RWPE2 (cell line): ENCODE measurements at regions not wholly inside any gene's neighbourhood (a gene's known extent, or its start where the extent isn't known, plus 50 kb on each side); places are given as distances from the start of the nearest gene placed in this dataset.

Experiments used
- ATAC-seq: fragments of 200-7000 bp; cut with Tn5 transposase; 3 replicates; pipeline ENCODE4 v1.9.1; 2021; ENCODE audit warnings: low read depth
- DNase-seq: peaks from one replicate; pipeline ENCODE4 v3.0.0-alpha.2; 2020; ENCODE audit warnings: low spot score
- H3K27ac ChIP-seq: fragments of 450-650 bp; 2 replicates; pipeline ENCODE4 v1.5.1; 2017; ENCODE audit warnings: mild to moderate bottlenecking; ENCODE audit not compliant: poor library complexity, severe bottlenecking
- H3K27me3 ChIP-seq: fragments of 250-450 bp; sonication (Bioruptor Pico); 2 replicates; pipeline ENCODE4 v1.5.1; 2021; ENCODE audit warnings: mild to moderate bottlenecking, moderate library complexity; ENCODE audit not compliant: insufficient read depth, poor library complexity, severe bottlenecking
- H3K36me3 ChIP-seq: fragments of 250-450 bp; sonication (Bioruptor Pico); 2 replicates; pipeline ENCODE4 v1.5.1; 2020; ENCODE audit warnings: low read depth, mild to moderate bottlenecking, moderate library complexity
- H3K4me1 ChIP-seq: fragments of 250-450 bp; sonication (Bioruptor Pico); 2 replicates; pipeline ENCODE4 v1.5.1; 2021; ENCODE audit warnings: mild to moderate bottlenecking, moderate library complexity; ENCODE audit not compliant: insufficient read depth, poor library complexity, severe bottlenecking
- H3K4me3 ChIP-seq: fragments of 250-450 bp; sonication (Bioruptor Pico); 2 replicates; pipeline ENCODE4 v1.5.1; 2021; ENCODE audit warnings: mild to moderate bottlenecking, moderate library complexity; ENCODE audit not compliant: severe bottlenecking
- H3K9me3 ChIP-seq: fragments of 250-450 bp; sonication (Bioruptor Pico); 2 replicates; pipeline ENCODE4 v1.5.1; 2021; ENCODE audit warnings: mild to moderate bottlenecking, moderate library complexity; ENCODE audit not compliant: severe bottlenecking
- CTCF ChIP-seq: fragments of 450-650 bp; IDR thresholded peaks from one replicate; pipeline ENCODE4 v1.5.1; 2017; ENCODE audit warnings: mild to moderate bottlenecking, moderate library complexity; ENCODE audit not compliant: poor library complexity, severe bottlenecking

GRCh38 chr18:37935086-37935485 is 369.5 kb upstream of the CELF4 start:
- ATAC-seq (no peak), DNase-seq (no peak)
- Histone ChIP-seq H3K4me1 (no peaks in the 10 kb centered on the region), H3K4me3 (no peak overlapping the region), H3K9me3 (no peaks in the 10 kb centered on the region), H3K27me3 (no peaks in the 10 kb centered on the region), H3K27ac (no peak overlapping the region), H3K36me3 (no peaks in the 10 kb centered on the region)
- TF ChIP-seq CTCF: no peak

DNA sequence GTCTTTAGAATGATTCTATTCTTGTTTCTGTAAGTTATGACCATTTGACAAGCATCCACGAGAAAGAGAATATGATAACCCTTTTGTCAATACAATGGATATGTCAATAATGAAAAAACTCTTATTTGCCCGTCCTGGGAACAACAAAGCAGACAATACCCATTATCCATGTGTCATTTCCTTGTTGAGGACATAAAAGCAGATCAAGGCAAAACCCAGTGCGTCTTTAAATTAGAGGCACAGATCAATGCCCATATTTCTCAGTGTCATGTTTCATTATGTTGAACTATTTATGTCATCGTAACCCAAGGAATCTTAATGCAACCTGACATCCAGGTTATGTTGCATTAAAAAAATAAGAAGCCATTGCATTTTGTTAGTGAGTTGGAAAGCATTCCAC is 365.0 kb upstream of the CELF4 start:
- Histone ChIP-seq H3K4me3 (no peak overlapping the region), H3K4me1 (no peaks in the 10 kb centered on the region), H3K9me3 (no peaks in the 10 kb centered on the region), H3K36me3 (no peaks in the 10 kb centered on the region), H3K27me3 (no peaks in the 10 kb centered on the region), H3K27ac (no peak overlapping the region)
- ATAC-seq (no peak), DNase-seq (no peak)
- TF ChIP-seq CTCF: no peak

- Histone ChIP-seq H3K9me3 (no peaks in the 10 kb centered on the region), H3K27ac (no peak overlapping the region), H3K36me3 (no peaks in the 10 kb centered on the region), H3K4me3 (no peak overlapping the region), H3K27me3 (no peaks in the 10 kb centered on the region), H3K4me1 (peaks cover 4% of the 10 kb centered on the region)
- no peak for DNase-seq
- peak; percentile 31; the same call in 1 of the 3 replicates for ATAC-seq
- TF ChIP-seq CTCF: no peak
These were observed 356.6 kb upstream of the CELF4 start for GRCh38 chr18:37922162-37922561.

DNA sequence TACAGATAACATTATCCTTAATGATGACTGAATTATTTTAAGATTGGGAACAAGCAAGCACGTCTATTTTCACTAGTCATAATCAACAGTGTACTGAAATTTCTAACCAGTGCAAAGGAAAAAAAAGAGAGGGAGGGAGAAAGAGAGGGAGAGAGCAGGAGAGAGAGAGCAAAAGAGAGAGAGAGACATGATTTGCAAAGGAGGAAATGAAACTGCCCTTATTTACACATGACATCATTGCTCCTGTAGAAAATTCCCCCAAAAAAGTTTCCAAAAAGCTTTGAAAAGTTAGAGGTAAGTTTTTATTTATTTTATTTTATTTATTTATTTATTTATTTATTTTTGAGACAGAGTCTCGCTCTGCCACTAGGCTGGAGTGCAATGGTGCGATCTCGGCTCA is 355.3 kb upstream of the CELF4 start:
- no peaks in the 10 kb centered on the region for H3K36me3 ChIP-seq
- H3K4me1 ChIP-seq: peaks cover 4% of the 10 kb centered on the region
- H3K9me3 ChIP-seq: no peaks in the 10 kb centered on the region
- no peaks in the 10 kb centered on the region for H3K27me3 ChIP-seq
- H3K27ac ChIP-seq: no peak overlapping the region
- no peak for TF ChIP-seq CTCF
- ATAC-seq: no peak
- DNase-seq: no peak
- H3K4me3 ChIP-seq: no peak overlapping the region

DNA sequence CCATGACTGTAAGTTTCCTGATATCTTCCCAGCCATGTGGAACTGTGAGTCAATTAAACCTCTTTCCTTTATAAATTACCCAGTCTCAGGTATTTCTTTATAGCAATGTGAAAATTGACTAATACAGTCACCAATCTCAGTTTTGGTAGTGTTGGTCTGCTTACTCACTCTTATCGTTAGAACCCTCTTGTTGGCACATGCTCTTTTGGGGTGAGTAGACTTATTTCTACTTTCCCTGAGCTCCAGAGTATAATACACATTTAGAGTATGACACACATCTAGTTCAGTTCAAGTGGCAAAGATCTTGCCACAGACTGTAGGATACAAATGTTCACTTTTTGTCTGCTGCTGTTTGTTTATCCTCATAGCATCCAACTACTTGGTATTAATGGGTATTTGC is 347.5 kb upstream of the CELF4 start:
- Histone ChIP-seq H3K9me3 (no peaks in the 10 kb centered on the region), H3K36me3 (no peaks in the 10 kb centered on the region), H3K27me3 (no peaks in the 10 kb centered on the region), H3K4me1 (no peaks in the 10 kb centered on the region), H3K4me3 (no peak overlapping the region), H3K27ac (no peak overlapping the region)
- DNase-seq: no peak
- no peak for ATAC-seq
- no peak for TF ChIP-seq CTCF
